ENCODE measurements at regions not wholly inside any gene's neighbourhood (a gene's known extent, or its start where the extent isn't known, plus 50 kb on each side); places are given as distances from the start of the nearest gene placed in this dataset.
"Not testable (repeated sequence)": the region's sequence is repeated elsewhere in the genome, so short reads cannot be mapped to it uniquely, and the experiment has no call there.

- FAIRE-seq: no peak
These were observed 579.7 kb upstream of the CDH10 start for GRCh38 chr5:25224316-25224982.

GRCh38 chr5:25199902-25200301 is 555.1 kb upstream of the CDH10 start:
- not testable (repeated sequence) for DNase-seq (ENCODE audit: low spot score); FAIRE-seq

More at GRCh38 chr5:25224316-25224982, 579.7 kb upstream of the CDH10 start:
- DNase-seq (ENCODE audit: low spot score): no peak

GRCh38 chr5:25190521-25191000 is 545.8 kb upstream of the CDH10 start:
- DNase-seq (ENCODE audit: low spot score) (no peak), FAIRE-seq (no peak)

- no peak for FAIRE-seq
These were observed 536.5 kb upstream of the CDH10 start for GRCh38 chr5:25181249-25181648.

GRCh38 chr5:25162616-25163015 is 517.8 kb upstream of the CDH10 start:
- FAIRE-seq; DNase-seq (ENCODE audit: low spot score): not testable (repeated sequence)

More at GRCh38 chr5:25181249-25181648, 536.5 kb upstream of the CDH10 start:
- DNase-seq (ENCODE audit: low spot score): no peak

- no peak for FAIRE-seq
- no peak for DNase-seq (ENCODE audit: low spot score)
These were observed 516.1 kb upstream of the CDH10 start for GRCh38 chr5:25160891-25161290.

- DNase-seq (ENCODE audit: low spot score): no peak
- no peak for FAIRE-seq
These were observed 506.0 kb upstream of the CDH10 start for GRCh38 chr5:25150819-25151218.

GRCh38 chr5:25128606-25129005 is 483.8 kb upstream of the CDH10 start:
- FAIRE-seq: no peak
- DNase-seq (ENCODE audit: low spot score): no peak

GRCh38 chr5:25119650-25120049 is 474.9 kb upstream of the CDH10 start:
- FAIRE-seq (no peak), DNase-seq (ENCODE audit: low spot score) (peak; percentile 16)

GRCh38 chr5:25107853-25108252 is 463.1 kb upstream of the CDH10 start:
- FAIRE-seq: no peak
- DNase-seq (ENCODE audit: low spot score): peak; percentile 26

GRCh38 chr5:25099538-25099937 is 454.8 kb upstream of the CDH10 start:
- FAIRE-seq (no peak), DNase-seq (ENCODE audit: low spot score) (no peak)

GRCh38 chr5:25095261-25095660 is 450.5 kb upstream of the CDH10 start:
- FAIRE-seq: no peak
- DNase-seq (ENCODE audit: low spot score): no peak

- FAIRE-seq: no peak
- no peak for DNase-seq (ENCODE audit: low spot score)
These were observed 449.4 kb upstream of the CDH10 start for GRCh38 chr5:25094219-25094618.

GRCh38 chr5:25091921-25092320 is 447.1 kb upstream of the CDH10 start:
- DNase-seq (ENCODE audit: low spot score) (no peak), FAIRE-seq (no peak)

GRCh38 chr5:25090854-25091253 is 446.1 kb upstream of the CDH10 start:
- FAIRE-seq: no peak

GRCh38 chr5:25090275-25090674 is 445.5 kb upstream of the CDH10 start:
- DNase-seq (ENCODE audit: low spot score) (no peak), FAIRE-seq (no peak)

More at GRCh38 chr5:25090854-25091253, 446.1 kb upstream of the CDH10 start:
- DNase-seq (ENCODE audit: low spot score): no peak

GRCh38 chr5:25088689-25089088 is 443.9 kb upstream of the CDH10 start:
- not testable (repeated sequence) for DNase-seq (ENCODE audit: low spot score); FAIRE-seq

- not testable (repeated sequence) for DNase-seq (ENCODE audit: low spot score); FAIRE-seq
These were observed 438.5 kb upstream of the CDH10 start for GRCh38 chr5:25083261-25083660.

GRCh38 chr5:25066239-25066638 is 421.5 kb upstream of the CDH10 start:
- DNase-seq (ENCODE audit: low spot score) (no peak), FAIRE-seq (no peak)

GRCh38 chr5:25064306-25064705 is 419.5 kb upstream of the CDH10 start:
- DNase-seq (ENCODE audit: low spot score) (no peak), FAIRE-seq (no peak)

GRCh38 chr5:25060575-25060974 is 415.8 kb upstream of the CDH10 start:
- FAIRE-seq (no peak), DNase-seq (ENCODE audit: low spot score) (no peak)

GRCh38 chr5:25056836-25057235 is 412.1 kb upstream of the CDH10 start:
- DNase-seq (ENCODE audit: low spot score): no peak
- FAIRE-seq: no peak

- no peak for FAIRE-seq
- DNase-seq (ENCODE audit: low spot score): no peak
These were observed 388.9 kb upstream of the CDH10 start for GRCh38 chr5:25033658-25034057.

Data from urothelium cell line (cell line).